Coronary artery (tissue), 2 donors: ENCODE measurements at regions not wholly inside any gene's neighbourhood (a gene's known extent, or its start where the extent isn't known, plus 50 kb on each side); places are given as distances from the start of the nearest gene placed in this dataset.
A peak's percentile ranks its signal among the peaks of the same experiment; 100 is the strongest.

ENCODE experiments used
- DNase-seq: peaks from one replicate; pipeline ENCODE4 v3.0.0-alpha.2; 2017; ENCODE audit warnings: low spot score
- H3K27ac ChIP-seq, 2 donors: fragments of 200-600 bp; sonication (generic); one replicate each; pipeline ENCODE4 v1.5.1; 2016 to 2019
- H3K4me3 ChIP-seq: fragments of 200-600 bp; sonication (generic); 2 replicates; pipeline ENCODE4 v1.5.1; 2016; ENCODE audit warnings: mild to moderate bottlenecking, moderate library complexity
- CTCF ChIP-seq: fragments of 200-600 bp; sonication (generic); IDR thresholded peaks from one replicate; pipeline ENCODE4 v1.5.1; 2019; ENCODE audit warnings: antibody characterized with exemption

GRCh38 chr12:111041091-111041490, 120.7 kb upstream of the MYL2 start:
- no peak overlapping the region for H3K4me3 ChIP-seq
- DNase-seq: no peak

GRCh38 chr12:111040690-111041089, 120.3 kb upstream of the MYL2 start:
- Histone ChIP-seq H3K27ac (no peak overlapping the region), H3K4me3 (no peak overlapping the region)
- TF ChIP-seq CTCF: no peak
- DNase-seq: no peak

More at GRCh38 chr12:111041091-111041490, 120.7 kb upstream of the MYL2 start:
- no peak for TF ChIP-seq CTCF
- H3K27ac ChIP-seq: no peak overlapping the region

GRCh38 chr12:111038941-111039340, 118.6 kb upstream of the MYL2 start:
- no peak overlapping the region for H3K27ac ChIP-seq
- no peak for TF ChIP-seq CTCF
- no peak overlapping the region for H3K4me3 ChIP-seq
- DNase-seq: no peak

GRCh38 chr12:111038077-111038476, 117.7 kb upstream of the MYL2 start:
- Histone ChIP-seq H3K4me3 (no peak overlapping the region), H3K27ac (no peak overlapping the region)
- DNase-seq: no peak
- TF ChIP-seq CTCF: no peak

- no peak for DNase-seq
Observed at GRCh38 chr12:111037047-111037446, 116.7 kb upstream of the MYL2 start.

GRCh38 chr12:111035578-111036301, 115.4 kb upstream of the MYL2 start:
- no peak overlapping the region for H3K27ac ChIP-seq
- TF ChIP-seq CTCF: no peak
- no peak for DNase-seq
- no peak overlapping the region for H3K4me3 ChIP-seq

More at GRCh38 chr12:111037047-111037446, 116.7 kb upstream of the MYL2 start:
- Histone ChIP-seq H3K27ac (no peak overlapping the region), H3K4me3 (no peak overlapping the region)
- no peak for TF ChIP-seq CTCF

- no peak for TF ChIP-seq CTCF
- H3K27ac ChIP-seq: no peak overlapping the region
- DNase-seq: no peak
- peak overlapping the region; percentile 55 for H3K4me3 ChIP-seq
Observed at GRCh38 chr12:111034886-111035577, 114.7 kb upstream of the MYL2 start.
